GM21390 (cell line): ENCODE measurements at regions not wholly inside any gene's neighbourhood (a gene's known extent, or its start where the extent isn't known, plus 50 kb on each side); places are given as distances from the start of the nearest gene placed in this dataset.
"Not testable (repeated sequence)": the region's sequence is repeated elsewhere in the genome, so short reads cannot be mapped to it uniquely, and the experiment has no call there.

Experiments used
- ATAC-seq: cut with Tn5 transposase; IDR thresholded peaks from one replicate; pipeline ENCODE4 v1.9.1; 2021; ENCODE audit not compliant: unreplicated experiment

DNA sequence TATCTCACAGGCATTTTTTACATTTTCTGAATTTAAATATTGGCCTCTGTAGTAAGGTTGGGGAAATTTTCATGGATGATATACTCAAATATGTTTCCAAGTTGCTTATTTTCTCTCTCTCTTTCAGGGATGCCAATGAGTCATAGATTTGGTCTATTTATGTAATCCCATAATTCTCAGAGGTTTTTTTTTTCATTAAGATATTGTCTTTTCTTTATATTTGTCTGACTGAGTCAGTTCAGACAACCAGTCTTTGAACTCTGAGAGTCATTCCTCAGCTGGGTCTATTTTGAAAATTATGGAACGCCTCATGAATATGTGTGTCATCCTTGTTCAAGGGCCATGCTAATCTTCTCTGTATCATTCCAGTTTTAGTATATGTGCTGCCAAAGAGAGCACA, 223.2 kb downstream of the PCSK1 start:
- ATAC-seq: no peak

DNA sequence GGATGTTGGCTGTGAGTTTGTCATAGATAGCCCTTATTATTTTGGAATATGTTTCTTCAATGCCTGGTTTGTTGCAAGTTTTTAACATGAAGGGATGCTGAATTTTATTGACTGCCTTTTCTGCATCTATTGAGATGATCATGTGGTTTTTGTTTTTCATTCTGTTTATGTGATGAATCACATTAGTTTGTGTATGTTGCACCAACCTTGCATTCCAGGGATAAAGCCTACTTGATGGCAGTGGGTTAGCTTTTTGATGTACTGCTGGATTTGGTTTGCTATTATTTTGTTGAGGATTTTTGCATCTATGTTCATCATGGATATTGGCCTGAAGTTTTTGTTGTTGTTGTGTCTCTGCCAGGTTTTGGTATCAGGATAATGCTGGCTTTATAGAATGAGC, 225.6 kb downstream of the PCSK1 start:
- no peak for ATAC-seq

DNA sequence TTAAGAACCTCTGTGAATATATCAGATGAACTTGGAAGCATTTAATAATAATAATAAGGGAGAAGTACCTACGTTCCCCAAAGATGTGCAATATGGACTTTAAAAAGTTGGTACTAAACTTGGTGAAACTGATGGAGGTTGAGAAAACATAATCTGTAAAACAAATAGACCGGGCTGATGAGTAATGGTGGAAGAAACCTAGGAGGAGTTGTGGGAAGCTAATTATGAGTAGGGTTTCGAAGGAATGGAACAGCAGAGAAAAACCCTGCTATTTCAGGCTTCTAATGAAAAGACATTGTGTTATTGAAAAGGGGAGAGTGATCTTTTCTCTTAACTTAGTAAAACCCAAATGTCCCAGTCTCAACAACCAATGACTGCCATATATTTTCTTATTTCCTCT, 229.3 kb downstream of the PCSK1 start:
- ATAC-seq: no peak

DNA sequence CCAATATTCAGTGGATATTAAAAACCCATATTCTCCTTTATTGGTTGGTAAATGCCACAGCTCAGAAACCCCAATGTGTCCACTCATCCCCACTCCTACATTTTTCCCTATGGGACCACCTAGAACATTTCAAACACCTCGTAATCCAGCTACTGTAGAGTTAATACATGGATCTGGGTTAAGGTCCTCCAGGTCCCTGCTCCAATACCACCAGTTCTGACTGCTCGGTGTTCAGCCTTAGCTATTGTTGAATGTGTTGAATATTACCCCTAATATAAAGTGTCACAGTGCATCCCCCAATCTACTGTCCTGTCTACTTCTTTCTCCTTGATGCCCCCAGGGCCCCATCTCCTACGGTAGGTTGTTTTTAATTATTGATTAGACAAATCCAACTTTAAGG, 231.5 kb downstream of the PCSK1 start:
- ATAC-seq: no peak

DNA sequence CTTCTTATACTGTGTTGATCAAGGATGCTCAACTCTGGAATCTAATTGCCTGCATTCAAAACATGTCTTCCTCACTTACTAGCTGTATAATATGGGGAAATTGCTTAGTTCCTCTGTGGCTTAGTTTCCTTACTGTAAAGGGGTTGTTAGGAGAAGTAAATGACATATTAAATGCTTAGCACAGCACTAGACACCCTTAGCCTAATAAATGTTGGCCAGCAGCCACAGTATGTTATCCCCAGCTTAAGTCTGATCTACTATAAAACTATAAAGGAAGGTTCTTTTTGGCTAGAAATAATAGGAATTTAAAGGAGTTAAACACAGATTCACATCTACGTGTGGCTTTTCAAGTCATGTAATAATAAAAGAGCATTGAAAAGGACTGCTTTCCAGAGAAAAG, 232.4 kb downstream of the PCSK1 start:
- ATAC-seq: no peak

DNA sequence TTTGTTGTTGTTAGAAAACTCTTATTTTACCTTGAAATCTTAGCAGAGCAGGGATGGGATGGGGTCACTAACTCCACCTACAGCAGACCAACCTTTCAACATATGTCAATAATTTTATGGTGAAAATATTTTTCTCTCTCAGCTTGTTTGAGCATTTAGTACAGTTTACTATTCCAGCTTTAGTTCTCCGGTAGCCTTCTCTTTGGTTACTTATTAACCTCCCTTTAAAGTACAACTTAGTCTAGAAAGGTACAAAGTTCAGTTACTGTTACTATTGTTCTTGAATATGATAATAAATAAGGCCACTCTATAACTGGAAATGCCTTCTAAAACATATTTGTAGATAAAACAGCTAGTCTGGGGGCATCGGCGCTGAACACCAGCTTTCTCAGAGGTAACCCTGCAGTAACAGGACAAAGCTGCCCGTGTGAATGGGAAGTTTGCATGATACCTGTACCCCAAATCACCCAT, 233.3 kb downstream of the PCSK1 start:
- ATAC-seq: no peak

DNA sequence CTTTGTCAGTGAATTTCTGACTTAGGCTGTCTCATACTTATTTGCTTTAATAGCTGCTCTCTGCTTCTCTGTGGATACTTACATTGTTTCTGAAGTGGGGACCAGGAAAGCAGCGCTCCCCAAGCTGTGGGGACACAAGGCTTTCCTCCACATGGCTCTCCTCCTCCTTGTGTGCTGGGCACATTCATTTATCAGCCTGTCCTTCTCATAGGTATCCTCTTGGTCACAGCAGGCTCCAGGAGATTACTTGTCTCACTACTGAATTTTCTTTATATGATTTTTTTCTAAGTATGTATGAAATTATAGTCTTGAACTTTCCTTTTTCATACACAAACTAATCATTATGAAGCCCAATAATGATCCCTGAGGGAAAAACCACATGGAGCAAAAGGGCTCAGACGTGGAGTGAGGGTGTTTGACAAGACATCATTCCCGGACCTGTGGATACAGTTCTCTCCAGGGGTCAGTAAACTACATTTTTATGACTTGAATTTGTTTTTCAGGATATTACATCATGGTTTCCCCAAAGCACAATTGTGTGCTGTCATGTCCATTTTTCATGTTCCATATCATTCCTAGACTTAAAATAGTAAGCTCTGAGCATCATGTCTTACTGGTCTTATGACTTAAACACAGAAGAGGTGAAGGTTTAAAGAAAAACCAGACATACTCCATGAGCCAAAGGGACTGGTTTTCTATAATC, 234.5 kb downstream of the PCSK1 start:
- no peak for ATAC-seq

DNA sequence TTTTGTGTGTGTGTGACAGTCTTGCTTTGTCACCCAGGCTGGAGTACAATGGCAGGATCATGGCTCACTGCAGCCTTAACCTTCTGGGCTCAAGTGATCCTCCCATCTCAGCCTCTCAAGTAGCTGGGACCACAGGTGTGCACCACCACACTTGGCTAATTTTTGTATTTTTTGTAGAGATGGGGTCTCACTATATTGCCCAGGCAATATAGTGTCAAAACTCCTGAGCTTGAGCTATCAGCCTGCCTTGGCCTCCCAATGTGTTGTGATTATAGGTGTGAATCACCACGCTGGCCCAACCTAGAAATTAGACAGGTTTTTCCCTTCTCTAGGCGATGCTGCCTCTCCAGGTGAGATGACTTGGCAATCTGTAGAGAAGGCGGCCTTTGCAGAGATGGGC, 235.3 kb downstream of the PCSK1 start:
- ATAC-seq: not testable (repeated sequence)

DNA sequence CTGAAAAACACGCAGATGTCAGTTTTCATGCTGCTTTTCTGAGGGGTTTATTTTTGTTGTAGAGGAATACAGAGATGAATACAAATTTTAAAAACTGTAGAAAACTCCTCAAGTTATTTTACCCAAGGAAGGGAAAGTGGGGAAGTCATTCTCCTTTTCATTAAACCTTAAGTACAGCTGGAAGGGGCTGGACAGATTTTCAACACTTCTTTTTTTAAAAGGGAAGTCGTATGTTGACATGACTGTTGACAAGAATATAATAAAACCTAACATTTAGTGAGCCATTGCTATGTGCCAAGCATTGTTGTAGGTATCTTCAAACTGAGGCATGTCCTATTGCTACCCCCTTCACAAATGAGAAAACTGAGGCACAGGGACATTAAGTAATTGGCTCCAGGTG, 235.7 kb upstream of the ELL2 start:
- ATAC-seq: no peak

DNA sequence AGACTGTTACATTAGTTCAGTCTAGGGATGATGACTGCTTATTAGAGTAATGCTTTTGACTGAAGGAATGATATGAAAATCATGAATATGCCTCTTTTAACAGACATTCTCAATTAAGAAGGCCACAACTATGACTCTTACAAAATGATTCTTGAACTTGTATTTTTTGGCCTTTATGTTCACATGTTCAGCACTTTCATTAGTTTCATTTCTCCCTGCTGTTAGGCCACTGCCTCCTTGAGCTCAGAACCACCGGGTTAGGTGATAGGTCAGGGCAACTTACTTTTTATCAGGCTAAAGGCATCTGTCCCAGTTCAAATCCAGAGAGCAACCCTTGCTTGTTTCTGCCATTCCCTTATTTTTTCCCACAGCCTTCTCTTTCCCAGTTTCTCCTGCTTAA, 235.2 kb upstream of the ELL2 start:
- no peak for ATAC-seq

DNA sequence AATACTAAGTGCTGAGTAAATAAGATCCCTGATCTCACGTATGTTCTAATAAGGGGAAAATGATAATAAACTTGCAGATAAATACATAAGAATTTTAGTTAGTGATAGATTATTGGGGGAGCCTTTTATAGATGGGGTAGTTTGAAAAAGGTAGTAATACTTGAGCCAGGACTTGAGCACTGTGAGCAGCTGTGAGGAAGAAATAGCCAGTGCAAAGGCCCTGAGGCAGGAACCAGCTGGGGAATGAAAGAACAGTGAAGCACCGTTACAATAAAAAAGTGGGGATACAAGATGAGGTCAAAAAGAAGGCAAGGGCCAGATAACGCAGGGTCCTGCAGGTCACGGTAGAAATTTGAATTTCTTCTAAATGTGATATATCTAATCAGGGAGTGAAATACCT, 234.8 kb upstream of the ELL2 start:
- no peak for ATAC-seq

DNA sequence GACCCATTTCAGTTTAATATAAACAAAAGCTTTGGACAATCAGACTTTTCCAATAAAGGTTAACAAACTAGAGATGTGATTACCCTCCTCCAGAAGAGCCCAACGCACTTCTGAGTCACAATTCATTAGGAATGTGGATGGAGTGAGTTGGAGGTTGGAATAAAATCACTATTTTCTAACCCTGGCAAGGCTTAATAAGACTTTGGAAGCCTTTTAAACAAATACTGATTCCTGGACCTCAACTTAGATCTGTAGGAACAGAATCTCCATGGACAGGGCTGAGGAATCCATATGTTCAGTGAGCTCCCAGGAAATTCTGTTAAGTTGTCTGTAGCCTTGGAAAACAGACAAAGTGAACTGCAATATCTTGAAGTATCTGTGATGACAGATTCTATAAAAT, 233.5 kb upstream of the ELL2 start:
- no peak for ATAC-seq

DNA sequence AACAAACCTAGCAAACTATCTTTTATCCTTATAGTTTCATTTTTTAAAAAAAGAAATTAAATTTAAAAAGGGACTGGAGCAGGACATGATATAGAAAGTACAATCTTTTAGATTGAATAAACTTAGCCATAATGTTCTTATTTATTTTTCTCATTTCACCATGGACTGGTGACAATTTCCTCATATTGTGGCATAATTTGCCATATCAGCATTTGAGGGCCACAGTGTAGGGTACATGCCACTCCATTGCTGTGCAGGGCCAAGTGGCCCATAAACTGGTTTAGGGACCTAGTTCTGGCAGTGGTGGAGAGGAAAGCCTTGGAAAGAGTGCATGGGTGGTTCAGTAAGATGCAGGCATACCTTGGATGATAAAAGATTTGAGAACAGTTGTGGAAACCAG, 232.9 kb upstream of the ELL2 start:
- ATAC-seq: no peak

DNA sequence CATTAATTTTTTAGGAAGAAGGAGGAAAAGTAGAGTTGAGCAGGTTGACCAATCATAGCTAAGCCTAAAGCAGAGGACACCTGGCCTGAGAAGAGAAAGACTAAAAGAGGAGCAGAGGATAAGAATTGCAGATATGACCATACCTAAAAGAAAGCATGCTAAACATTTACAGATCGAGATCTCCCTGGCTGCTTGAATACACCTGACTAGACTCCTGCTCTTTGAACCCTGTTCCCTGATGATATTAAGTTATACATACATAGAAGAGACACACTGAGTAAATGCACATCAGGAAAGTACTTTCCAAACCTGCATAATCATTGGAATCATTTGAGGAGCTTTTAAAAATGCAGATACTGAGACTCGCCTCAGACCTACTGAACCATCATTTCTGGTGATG, 232.3 kb upstream of the ELL2 start:
- no peak for ATAC-seq

DNA sequence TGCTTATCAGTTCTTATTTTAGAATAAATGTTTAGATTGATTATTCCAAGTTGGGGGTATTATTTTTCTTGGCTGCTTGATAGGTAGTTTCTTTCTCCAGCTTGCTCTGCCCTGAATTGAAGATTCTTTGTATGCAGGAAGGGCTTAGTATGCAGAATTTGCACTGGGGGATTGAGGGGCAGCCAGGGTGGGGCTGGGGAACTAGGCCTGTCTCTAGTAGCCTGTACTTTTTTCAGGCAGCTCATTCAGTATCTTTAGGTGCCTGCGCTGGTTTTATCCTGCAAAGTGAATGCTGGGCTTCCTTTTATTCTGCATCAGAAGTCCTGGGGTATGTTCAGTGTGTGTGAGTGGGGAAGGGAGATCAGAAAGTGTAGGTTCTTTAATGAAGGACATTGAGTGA, 228.3 kb upstream of the ELL2 start:
- no peak for ATAC-seq

DNA sequence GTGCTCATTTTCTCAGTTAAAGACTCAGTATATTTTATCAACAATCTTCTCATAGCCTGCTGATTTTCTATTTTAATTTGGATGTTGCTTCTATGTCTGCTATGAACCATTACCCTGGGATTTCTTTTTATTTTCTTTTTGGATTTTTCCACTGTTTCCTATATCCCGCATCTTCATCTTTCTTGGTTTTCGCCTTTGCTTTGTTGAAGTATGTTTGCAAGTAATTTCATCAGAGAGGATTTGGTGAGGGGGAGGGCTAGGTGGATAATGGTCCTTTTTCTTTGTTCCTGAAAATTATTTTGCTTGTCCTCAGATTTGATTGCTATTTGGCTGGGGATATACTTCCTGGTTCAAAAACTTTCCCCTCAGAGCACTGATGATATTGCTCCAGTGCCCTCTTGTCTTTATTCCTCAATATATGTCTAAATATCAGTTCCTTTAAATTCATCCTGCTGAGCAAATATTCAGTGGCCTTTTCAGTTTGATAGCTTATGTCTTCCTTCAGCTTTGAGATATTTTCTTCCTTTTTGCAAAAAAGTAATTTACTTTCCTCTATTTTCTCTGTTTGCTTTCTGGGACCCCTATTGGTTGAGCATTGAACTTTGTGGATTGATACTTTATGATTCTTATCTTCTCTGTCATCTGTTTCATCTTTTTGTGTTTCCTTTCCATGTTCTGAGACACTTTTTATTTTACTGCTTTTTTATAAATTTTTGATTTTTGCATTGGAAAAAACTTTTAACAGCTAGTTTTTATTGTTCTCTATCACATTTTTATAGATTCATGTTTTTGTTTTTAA, 227.6 kb upstream of the ELL2 start:
- ATAC-seq: no peak

DNA sequence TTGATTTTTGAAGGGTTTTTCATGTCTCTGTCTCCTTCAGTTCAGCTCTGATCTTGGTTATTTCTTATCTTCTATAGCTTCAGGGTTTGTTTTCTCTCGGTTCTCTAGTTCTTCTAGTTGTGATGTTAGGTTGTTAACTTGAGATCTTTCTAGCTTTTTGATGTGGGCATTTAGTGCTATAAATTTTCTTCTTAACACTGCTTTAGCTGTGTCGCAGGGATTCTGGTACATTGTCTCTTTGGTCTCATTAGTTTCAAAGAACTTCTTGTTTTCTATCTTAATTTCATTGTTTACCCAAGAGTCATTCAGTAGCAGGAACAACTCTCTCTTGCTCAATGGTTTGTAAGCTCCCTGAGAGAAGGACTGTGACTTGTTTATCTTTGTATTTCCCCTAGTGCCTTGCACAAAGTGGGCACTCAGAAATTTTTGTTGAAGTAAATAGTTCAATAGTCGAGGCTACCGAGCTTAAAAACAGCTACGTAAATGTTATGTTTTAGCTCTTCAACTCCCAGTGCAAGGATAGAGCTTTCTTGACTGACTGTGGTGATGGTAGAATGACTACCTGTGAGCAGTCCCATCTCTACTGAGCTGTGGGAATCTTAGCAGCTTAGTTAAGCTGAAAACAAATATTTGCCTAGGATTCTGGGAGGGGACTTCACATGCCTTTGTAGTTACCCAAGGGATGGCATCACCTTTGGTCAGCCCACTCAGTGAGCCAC, 225.8 kb upstream of the ELL2 start:
- ATAC-seq: no peak

DNA sequence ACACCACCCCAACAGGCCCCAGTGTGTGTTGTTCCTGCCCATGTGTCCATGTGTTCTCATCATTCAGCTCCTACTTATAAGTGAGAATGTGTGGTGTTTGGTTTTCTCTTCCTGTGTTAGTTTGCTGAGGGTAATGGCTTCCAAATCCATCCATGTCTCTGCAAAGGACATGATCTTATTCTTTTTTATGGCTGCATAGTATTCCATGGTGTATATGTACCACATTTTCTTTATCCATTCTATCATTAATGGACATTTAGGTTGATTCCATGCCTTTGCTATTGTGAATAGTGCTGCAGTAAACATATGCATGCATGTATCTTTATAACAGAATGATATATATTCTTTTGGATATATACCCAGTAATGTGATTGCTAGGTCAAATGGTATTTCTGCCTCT, 222.9 kb upstream of the ELL2 start:
- ATAC-seq: not testable (repeated sequence)

DNA sequence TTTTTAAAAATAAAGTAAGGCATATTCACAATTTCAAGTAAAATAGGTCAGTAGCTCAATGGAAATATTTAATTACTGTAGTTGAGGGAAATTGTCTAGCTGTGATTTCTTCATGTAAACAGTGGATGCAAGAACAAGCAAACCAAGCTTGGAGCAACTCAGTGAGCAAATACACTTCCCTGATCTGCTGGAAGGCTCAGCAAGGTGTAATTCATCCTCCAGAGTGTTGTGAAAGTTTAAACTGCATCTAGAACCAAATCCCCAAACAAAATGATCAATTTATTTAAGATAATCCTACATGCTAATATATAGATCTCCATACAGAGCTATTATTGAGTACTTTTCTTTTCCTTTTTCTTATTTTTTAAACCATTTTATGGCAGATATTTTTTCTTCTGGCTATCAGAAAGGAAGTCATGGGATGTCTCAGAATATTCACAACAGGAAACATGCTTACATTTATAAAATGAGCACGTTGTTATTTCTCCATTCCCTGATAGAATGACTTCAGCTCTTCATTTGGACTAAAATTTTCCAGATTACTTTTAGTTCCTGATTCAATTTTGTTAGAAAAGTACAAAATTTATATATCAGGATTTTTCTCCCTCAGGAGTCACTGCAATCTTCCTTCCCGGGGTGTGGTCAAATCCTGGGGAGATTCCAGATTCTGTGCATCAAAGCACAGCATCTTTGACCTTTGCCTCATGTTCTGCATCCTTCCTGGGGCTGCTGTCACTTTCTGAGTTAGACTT, 219.2 kb upstream of the ELL2 start:
- ATAC-seq: no peak

DNA sequence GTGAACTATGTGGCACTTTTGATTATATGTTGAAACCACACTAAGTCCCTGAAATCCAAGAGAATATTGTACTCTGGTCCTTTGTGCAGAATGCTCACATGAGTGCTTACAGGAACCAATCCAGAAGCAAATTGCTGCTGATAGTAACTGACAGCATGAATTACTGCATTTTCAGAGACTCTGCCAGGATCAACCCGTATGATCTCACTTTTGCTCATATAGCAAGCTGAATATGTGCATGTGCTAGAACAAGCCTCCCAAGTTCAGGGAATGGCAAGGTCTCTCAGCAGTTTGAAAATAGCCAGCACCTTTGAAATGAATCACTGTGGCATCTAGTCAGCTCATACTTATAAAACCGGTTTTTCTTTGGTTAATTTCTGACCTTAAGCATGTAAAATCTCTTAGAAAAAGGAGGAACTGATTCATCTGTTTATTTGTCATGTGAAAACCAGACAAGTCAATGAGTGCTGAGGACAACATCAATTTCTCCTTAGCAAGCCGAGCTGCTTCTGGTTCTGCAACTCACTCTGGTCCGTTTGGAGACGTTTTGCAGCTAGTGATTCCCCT, 215.7 kb upstream of the ELL2 start:
- peak; percentile 83 for ATAC-seq

DNA sequence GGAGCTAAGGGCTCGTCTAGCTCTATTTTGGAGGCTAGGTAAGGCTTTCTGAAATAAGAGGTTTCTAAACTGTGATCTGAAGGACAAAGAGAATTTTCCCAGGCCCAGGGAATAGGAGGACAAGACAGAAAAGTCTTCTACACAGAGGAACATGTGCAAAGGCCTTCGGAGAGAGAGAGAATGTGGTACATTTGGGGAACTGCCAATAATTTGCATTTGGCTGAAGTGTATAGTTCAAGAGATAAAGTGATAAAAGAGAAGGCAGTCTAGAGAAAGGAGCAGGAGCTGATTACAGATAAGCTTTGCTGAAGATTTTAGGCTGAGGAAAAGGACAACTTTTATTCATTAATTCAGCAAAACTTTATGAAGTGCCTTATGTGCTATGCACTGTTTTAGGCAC, 214.4 kb upstream of the ELL2 start:
- no peak for ATAC-seq
